Activated CD4-positive, alpha-beta T cell treated with anti-CD3 and anti-CD28 coated beads, Interleukin-10, Interleukin-2, amounts not matched to agents 100 ng/mL and 50 ng/mL, durations not matched to agents 16 hours and 8 hours (primary cell): ENCODE measurements at regions not wholly inside any gene's neighbourhood (a gene's known extent, or its start where the extent isn't known, plus 50 kb on each side); places are given as distances from the start of the nearest gene placed in this dataset.
"Not testable (repeated sequence)": the region's sequence is repeated elsewhere in the genome, so short reads cannot be mapped to it uniquely, and the experiment has no call there.

Experiments
- DNase-seq: peaks from one replicate; pipeline ENCODE4 v3.0.0-alpha.2; 2020

DNA sequence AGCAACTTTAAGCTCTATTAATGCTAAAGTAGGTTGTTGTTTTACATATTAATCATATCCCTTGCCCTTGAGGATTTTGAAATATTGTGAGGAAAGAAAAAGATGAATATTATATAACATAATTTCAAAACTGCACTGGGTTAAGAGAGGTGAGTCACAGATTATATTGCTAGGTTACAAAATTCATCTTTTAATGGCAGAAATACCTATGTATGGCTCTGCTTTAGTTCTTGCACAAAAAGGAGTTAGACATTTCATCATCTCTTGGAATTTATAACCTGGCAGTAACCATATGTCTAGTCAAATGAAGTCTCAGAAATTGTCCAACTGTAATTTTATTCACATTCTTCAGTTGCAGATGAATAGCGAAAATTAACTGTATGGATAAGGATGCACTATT is 2041.1 kb downstream of the OLFM4 start:
- DNase-seq = no peak

DNA sequence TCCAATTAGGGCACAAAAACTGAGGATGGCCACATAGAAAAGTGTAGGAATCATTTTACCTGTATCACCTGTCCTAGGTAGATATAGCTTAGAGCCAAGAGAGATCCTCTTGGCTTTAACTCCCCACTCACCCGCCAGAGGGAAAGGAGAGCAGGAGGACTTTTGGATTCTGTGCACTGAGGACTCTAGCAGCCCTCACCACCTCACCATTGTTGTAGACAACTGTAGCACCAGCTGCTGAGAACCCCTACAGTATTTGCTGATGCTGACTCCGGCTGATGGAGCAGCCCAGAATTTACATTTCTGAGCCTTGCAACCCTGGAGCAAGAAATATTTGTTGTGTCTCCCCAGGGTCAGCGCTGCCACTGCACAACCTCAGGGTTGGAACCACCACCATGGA is 2044.4 kb downstream of the OLFM4 start:
- no peak for DNase-seq

DNA sequence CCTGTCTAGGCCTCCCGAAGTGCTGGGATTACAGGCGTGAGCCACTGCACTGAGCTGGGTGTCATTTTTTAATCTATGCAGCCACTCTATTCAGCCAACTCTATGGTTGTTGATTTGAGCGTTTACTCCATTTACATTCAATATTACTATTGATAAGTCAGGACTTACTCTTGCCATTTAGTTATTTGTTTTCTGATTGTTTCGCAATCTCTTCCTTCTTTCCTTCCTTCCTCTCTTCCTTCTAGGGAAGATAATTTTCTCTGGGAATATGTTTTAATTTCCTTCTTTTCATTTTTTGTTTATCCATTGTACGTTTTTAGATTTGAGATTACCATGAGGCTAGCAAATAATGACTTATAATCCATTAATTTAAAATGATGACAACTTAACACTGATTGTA is 2056.0 kb downstream of the OLFM4 start:
- no peak for DNase-seq

DNA sequence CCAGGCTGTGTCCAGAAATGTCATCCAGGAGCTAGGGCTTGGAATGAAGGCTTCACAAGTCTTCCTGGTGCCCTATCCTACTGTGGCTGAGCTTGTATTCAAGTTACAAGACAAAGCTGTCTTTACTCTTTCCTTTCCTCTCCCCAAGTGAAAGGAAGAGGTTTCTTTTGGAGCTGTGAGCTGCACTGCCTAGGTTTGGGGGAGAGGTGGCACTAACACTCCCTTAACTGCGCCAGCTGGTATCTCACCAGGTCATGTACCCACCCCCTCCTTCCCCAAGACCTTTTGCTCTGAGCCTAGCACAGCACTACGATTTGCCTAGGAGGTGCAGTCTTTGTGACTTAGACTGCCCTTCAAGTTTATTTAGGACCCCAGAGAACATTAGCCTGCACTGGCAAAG is 2053.6 kb upstream of the PRR20A start:
- DNase-seq = no peak

DNA sequence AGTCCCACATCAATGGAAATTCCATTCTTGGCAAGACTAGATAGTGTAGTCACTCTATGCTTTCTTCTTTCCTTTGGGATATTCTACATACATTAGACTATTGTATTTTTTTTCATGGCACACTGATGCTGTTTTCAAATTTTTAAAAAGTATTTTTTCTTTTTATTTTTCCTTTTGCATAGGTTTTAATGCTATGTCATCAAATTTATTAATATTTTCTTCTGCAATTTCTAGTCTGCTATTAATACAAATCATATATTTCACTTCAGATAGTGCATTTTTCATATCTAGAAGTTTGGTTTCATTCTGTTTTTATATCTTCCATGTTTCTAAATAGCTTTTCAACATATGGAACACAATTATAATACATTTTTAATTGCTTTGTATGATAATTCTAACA is 2050.1 kb upstream of the PRR20A start:
- no peak for DNase-seq

DNA sequence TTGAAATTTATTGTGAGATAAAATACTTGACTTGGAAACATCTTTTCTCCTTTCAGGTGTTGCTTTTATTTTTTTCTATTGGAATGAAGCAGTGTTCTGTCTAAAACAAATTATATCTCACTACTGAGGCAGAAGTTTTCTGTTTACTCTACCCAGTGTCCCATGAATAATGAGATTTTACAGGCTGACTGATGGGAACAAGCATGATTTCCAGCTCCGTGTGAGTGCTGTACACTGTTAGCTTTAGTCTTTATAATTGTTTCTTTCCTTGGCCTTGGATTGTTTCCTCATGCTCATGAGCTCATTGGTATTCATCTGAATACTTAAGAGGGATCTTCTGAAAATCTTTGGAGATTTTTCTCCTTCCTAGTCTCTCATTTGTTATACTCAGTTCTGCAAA is 2049.5 kb upstream of the PRR20A start:
- no peak for DNase-seq

DNA sequence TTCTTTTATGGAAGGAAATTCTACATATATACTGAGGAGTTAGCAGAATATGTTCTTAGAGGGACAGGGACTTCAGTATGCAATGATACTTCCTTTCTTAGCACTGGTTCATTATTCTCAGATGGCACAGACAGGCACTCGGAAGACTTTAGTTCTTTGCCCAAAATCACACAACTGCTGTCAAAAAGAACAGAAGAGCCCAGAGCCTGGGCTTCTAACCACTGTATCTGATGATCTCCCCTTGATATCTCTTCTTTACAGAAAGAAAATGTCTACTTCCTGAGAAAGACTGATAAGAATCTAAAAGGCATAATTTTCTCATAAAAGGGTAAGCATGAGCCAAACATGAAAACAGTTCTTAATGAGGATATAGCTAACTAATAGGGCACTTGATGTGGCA is 2034.2 kb upstream of the PRR20A start:
- no peak for DNase-seq

DNA sequence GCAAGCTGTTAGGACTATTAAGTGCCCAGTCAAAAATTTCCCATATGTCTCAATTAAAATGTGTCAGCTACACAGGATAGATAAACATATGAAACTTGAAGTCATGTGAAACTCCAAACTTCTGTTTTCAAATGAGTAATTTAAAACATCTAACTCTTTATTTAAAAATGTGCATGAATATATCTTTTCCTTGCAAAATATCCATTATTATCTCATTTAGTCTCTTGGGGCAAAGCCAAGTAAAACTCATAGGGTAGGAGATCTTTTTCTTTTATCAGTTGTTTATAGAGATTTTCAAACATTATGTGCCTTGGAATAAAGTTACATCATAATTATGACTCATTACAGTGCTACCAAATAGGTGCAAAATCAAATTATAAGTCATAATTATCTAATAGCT is 2020.1 kb upstream of the PRR20A start:
- DNase-seq = no peak

DNA sequence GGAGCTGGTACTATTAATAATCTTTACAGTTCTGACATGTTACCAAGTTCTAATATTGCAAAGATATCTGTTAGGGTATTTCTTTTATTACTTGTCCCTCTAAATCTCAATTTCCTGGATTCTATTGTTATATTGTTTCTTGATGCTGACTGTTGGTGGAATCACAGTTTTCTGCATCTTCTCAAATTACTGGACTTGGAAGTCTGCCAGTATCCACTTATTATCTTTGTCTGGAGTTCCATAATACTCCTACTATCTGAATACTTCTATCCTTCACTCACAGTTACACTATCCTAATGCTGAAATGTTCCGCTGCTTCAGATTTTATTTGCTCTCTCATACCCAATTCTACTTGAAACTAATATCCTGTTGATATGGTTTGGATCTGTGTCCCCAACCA is 1985.7 kb upstream of the PRR20A start:
- no peak for DNase-seq

DNA sequence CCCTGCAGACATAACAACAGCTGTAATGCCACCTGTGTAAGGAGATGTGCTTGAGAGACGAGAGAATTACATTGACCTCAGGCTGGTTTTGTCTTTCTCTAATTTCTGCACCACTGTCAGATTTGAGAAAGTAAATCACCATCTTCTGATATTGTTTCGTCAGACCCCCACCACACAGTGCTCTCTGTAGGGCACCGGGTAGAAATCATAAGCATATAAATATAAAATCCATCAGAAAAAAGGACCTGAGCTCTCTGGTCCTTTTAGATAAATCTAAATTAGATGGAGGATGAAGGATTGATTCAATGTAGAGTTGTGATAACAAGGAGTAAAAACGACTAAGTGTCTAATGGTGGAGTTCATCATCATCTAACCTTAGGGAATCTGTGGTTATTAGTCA is 1981.0 kb upstream of the PRR20A start:
- no peak for DNase-seq

DNA sequence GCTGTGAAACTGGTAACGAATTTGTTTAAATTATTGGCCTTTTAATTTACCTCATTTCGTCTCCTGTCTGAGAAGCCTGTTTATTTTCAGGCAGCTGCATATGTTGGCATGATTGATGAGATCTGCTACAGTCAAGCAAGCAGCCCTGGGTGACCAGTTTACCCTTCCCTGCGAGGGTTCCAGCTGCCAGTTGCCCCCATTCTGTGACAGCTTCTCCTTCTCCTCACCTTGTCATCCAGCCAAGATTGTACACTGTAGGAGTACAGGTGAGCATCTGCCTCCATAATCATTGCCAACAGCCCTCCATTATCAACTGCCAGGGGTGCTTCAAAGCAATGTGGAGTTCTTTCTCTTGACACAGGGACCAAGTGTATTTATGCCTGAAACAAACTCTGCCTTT is 1979.9 kb upstream of the PRR20A start:
- no peak for DNase-seq

DNA sequence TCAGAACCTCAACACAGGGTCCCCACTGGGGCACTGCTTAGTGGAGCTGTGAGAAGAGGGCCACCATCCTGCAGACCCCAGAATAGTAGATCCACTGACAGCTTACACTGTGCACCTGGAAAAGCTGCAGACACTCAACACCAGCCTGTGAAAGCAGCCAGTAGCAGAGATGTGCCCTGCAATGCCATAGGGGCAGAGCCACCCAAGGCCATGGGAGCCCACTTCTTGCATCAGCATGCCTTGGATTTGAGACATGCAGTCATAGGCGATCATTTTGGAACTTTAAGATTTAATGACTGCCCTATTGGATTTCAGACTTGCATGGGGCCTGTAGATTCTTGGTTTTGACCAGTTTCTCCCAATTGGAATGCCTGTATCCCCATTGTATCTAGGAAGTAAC is 1962.1 kb upstream of the PRR20A start:
- not testable (repeated sequence) for DNase-seq

DNA sequence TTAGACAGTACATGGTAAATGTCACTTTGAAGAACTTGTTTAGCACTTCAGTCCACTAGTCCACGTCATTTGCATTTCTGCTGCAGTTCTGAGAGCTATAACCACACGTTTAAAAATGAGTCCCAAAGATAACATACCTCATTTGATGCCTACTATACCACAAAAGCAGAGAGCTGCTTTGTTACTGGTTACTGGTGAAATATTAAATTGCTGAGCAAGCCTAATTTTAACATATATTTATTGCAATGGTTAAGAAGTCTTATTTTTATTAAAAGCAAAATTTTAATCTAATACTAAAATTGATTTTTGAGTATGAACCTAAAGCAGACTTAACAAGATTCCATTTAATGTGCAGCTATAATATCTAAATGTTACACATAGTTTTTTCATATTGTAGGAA is 1949.7 kb upstream of the PRR20A start:
- no peak for DNase-seq

DNA sequence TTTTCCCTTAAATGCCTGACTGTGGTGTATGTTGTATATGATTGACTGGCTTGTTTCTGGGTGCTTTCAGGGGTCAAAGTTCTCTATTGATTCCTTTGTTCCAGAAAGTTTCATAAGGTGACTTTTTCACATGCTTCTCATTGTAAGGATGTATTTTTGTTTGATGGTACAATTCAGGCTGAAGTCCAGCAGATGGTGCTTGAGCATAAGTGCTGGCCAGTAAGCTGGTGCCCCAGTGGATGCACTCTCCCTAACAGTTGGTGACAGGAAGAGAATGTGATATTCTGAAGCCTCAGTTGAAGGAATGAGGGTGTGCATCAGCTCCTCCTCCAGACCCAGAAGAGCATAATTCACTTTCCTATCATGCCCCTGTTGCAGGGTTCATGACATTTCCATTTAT is 1941.6 kb upstream of the PRR20A start:
- DNase-seq = no peak

DNA sequence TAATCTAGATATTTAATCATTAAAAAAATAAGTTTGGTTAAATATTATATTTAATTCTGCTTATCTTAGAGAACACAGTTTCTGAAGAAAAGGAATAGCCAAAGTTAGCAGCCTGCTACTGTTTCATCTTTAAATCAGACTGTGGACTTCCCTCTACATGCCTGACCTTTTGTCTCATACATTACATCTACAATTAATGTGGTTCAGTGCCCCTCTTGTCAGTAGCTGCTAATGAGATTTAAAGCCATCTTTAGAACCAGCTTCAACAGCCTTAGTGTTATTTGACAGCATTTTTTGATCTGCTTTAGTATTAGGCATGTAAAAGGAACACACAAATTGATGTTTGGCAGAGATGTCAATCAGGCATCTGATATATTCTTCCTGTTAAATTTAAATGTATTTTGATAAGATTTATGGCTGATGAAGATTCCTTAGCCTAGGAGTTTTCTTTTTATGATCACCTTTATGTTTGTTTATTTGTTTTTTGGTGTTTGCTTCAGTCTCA is 1925.8 kb upstream of the PRR20A start:
- DNase-seq = no peak

DNA sequence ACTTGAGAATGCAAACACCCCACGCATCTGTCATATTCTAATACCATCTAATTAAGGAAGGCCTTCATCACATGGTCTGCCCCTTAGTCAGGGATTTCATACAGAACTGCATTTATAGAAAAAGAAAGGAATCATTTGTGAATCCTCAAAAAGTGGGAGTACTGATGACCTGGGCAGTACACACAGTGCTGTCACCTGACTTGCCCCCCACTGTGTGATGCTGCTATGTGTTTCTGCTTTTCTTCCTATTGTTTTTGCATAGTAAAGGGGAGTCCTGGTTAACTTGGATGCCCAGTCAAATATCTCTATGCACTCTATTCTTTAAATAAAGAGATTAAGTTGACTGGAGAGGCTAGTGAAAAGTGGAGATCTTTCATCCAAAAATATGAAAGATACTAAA is 1921.2 kb upstream of the PRR20A start:
- no peak for DNase-seq

DNA sequence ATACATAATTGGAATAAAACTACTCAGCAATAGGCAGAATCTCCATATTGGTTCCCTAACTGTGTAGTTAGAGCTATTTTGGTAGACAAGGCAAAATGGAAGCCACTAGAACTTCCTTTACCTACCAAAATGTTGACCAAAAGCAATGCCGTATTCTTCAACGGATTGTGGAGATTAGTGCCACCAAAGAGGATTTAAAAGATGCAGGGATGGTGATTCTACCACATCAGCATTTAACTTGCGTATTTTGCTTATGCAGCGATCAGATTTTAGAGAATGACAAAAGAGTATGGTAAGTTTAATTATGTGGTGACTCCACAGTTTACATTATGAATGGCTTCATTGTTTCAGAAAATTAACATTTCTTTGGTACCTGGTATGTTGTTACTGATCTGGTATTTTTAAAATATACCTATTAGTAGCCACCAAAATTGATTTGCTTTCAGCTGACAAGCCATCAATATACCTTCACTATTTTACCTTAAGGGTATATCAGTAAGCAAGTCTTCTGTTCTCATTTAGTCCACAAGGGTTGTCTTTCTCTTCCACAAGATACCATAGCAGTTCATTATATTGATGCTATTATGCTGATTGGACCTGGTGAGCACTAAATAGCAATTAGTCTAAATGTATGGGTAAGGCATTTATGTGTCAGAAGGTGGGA is 1910.7 kb upstream of the PRR20A start:
- no peak for DNase-seq

DNA sequence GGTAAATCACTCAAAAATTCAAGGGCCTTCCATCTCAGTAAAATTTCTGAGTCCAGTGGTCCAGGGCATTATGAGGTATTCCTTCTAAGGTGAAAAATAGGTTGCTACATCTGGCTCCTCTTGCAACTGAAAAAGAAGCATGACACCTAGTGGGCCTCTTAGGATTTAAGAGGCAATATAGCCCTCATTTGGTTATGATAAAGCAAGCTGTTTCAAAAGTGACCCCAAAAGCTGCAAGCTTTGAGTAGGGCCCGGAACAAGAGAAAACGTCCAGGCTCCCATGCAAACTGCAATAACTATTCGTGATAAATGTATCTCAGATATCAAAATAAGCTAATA is 1910.2 kb upstream of the PRR20A start:
- no peak for DNase-seq

DNA sequence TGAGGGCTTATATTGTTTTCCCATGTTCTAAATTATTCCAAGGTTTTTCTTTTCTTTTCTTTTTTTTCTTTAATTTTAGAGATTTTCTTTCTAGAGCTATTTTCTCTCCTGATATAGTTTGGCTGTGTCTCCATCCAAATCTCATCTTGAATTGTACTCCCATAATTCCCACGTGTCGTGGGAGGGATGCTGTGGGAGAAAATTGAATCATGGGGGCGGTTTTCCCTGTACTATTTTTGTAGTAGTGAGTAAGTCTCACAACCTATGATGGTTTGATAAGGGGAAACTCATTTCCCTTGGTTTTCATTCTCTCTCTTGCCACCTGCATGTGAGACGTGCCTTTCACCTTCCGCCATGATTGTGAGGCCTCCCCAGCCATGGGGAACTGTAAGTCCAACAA is 1906.4 kb upstream of the PRR20A start:
- DNase-seq = no peak

DNA sequence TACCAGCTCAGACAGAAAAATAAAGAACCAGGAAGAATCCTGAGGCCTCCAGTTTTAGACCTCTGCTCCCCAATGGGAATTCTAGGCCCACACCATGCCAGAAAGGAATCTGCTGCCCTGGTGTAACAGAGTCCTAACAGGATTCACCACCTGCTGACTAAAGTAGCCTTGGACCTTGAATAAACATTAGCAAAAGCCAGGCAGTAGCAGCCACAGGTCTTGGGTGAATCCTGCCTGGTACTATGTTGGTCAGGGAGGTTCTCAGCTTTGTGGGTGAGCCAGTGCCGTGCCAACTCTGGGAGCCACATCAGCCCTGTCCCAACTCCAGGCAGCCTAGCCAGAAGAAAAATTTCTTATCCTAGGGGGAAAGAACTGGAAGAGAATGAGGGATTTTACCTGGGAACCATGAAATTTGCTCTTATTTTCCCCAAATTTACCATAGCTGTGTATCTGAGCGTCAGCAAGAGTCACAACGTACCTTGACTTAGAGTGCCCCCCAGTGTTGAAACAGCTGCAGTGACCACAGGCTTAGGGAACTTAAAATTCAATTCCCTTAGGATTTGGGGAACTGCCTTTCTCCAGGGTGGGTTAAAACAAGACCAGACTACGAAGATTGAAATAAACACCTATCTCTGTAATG is 1895.6 kb upstream of the PRR20A start:
- peak; percentile 0 for DNase-seq

DNA sequence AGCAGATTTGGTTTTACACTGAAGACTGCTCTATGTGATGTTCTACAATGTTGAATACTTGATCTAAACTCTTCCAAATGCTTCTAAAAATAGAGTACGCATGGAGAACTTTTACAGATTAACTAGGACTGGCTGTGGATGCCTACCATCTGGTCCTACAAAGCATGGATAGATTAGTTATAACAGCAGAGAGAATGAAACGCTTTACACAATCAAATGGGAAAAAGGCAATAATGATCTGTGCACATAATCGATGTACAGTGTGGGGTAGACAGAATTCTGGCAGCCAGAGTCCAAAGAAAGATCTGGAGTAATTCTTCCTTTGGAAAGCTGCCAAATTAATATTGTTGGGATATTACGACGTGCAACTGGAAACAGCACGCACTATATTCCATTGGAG is 1885.5 kb upstream of the PRR20A start:
- no peak for DNase-seq

DNA sequence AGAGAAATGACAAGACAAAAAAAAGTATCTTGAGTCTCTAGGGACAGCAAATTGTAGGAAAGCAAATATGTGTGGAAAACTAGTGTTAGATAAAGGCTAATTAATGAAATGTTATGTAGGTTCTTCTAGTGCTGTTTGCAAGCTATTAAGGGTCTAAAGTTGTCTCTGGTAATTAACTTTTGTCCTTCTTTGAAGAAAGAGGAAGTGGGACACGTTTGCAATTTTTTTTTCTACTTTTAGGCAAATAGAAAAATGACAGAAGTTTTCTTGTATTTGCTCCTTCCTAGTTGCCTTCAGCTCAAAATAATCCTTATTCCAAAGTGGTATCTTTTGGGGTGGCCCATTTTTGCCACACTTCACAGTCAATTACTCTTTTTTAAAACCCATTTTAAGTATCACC is 1877.7 kb upstream of the PRR20A start:
- DNase-seq = no peak

DNA sequence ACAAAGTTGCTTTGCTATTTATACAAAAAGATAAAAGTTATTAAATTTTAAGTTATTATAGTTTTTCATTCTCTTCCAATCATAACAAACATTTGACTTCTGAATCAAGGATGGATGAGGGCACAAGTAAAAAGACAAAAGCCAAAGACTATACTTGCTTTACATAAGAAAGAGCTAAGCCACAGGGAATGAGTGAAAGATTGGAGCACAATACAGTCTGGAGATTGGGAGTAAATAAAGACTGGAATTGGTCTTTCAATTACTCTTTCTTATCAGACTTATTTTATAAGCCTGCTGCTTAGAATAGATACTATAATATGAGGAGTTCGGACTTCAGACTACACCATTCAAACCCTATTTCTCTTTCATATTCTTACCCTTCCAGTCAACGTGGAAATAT is 1874.1 kb upstream of the PRR20A start:
- DNase-seq = no peak

DNA sequence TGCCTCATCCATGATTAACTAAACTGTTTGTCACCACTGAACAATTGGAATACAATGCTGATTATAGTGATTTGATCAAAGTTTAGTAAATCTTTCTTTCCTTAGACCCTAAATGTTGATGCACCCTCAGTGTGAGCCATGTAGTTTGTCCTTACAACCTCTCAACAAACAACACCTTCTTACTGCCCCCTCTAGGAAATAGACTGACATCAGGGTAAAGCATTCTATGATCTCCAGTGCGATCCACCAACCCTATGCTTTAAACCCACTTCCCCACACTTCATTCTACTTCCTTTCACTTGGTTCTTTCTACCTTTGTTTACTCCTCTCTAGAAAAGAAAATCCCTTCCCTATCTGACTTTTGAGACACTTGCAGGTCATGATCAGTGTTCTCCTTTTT is 1842.5 kb upstream of the PRR20A start:
- no peak for DNase-seq

DNA sequence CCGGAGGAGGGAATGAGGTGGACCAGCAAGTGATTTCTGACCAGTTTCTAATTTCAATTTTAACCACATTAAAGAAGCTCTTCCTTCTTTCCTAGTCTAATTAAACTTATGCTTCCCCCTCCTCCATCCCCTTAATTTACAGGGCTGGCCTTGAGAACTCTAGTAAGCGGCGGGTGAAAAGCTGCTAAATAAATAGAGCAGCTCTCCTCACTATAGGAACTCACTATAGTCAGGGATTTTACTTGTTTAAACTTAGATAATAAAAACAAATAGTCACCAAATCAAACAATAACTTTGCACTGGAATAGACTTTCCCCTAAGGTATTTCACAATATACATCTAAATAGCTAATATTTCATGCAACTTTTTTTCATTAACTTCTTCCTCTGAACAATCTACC is 1838.2 kb upstream of the PRR20A start:
- no peak for DNase-seq
